ENCODE measurements at regions not wholly inside any gene's neighbourhood (a gene's known extent, or its start where the extent isn't known, plus 50 kb on each side); places are given as distances from the start of the nearest gene placed in this dataset.

DNA sequence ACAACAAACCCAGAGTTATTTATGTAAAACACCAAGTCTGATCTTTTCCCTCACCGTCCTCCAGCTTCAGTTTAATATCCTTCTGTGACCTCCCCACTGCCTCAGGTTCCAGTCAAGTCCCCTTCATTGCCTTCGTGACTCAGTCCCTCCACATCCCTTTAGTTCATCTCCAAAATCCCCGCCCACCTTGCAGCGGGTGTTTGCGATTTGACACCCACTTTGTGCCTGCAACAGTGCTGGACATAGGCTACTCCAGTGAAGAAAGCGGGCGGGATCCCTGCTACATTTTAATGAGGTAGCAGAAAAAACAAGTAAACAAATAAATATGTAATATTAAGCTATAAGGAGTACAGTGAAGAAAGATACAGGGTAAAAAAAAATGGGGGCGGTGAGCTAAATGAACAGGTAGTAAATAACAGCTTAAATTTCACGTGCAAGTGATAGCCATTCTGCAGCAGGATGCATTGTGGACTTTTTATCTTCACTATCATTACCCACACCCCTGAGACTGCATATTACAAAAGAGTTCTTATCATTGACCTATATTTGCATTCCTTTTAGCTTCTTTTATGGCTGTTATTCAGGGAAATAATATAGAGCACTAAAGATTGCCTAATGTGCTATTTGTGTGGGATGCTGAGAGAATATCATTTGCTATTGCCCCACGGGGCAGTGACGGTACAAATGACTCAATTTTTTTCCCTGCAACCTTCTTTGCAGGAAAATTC, 222.8 kb upstream of the NUDT4 start:
- no peak for DNase-seq (ENCODE audit: low read depth in 2 of 2)

DNA sequence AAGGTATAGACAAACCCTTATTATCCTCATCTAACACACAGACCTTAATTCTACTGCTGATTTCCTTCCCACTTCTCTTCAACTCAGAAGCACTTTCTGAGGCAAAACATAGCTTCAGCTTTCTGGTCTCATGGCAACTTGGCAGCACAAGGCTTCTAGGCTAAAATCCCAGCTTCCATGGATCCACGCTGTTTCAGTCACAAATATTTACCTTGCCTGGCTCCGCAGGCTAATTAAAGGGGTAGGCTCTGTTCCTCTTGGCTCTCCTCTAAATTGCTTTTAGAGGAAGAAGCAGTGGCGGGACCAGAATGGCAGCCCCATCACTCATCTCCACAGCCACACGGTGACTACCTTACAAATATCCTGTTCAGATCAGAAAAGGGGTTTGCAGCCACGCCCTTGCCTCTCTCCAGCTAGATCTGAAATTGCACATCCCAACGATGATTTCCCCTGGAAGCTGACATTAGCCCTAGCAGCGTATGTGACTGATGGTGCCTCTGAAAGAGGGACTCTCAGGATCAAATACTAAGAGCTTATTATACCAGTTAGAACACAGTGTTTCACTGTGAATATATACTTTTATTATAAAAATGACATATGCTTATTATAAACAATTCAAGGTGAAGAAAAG, 221.5 kb upstream of the NUDT4 start:
- DNase-seq (ENCODE audit: low read depth in 2 of 2): no peak

DNA sequence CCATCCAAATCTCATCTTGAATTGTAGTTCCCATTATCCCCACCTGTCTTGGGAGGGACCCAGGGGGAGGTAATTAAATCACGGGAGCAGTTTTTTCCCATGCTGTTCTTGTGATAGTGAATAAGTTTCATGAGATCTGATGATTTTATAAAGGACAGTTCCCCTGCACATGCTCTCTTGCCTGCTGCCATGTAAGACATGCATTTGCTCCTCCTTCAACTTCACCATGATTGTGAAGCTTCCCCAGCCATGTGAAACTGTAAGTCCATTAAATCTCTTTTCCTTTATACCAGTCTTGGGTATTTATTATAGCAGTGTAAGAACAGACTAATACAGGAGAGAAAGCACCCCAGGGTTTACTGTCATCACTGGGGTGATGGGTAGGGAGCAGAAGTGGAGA, 220.4 kb upstream of the NUDT4 start:
- DNase-seq (ENCODE audit: low read depth in 2 of 2): no peak

DNA sequence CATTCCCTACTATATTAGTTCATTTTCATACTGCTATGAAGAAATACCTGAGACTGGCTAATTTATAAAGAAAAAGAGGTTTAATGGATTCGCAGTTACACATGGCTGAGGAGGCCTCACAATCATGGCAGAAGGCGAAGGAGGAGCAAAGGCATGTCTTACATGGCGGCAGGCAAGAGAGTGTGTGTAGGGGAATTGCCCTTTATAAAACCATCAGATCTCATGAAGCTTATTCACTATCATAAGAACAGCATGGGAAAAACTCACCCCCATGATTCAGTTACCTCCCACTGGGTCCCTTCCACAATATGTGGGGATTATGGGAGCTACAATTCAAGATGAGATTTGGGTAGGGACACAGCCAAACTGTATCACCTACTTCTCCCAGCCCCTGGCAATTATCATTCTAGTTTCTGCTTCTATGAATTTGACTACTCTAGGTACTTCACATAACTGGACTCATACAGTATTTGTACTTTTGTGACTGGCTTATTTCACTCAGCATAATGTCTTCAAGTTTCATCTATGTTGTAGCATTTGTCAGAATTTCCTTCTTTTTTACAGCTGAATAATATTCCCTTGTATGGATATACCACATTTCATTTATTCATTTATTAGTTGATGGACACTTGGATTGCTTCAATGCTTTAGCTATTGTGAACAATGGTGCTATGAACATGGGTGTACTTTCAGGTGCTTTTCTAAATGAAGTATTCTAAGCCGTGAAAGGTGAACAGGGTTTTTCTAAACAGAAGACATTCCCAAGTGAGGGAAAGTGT, 219.5 kb upstream of the NUDT4 start:
- no peak for DNase-seq (ENCODE audit: low read depth in 2 of 2)

DNA sequence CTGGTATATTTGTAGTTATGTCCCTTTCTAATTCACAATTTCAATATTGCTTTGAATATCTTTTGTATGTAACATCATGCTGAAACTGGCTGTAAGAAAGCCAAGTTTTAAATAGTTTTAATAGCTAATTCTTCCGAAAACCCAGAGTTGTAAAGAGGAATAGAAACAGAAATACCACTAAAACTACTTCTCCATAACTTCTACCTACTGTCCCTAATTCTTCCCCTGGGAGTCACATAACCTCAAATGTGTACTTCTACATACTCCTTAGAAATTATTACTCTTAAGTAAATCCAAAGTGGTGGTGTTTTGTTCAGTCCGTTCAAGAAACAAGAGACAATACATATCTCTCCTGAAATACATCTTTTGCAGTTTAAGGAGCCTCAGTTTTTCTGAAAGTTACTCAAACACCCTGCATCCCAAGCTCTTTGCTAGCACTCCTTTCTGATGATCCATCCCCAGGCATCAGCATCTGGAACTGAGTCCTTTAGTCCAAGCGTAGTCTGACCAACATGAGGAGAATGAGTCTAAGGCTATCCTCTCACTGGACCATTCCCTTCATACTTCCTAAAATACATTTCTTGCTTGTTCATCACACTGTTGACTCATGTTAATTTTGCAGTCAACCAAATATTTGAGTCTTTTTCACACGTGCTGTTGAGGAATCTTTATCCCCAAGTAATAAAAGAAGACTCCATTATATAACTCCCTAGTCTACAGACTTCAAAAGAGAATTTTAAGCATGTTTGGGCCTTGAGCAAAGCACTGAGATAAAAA, 214.3 kb upstream of the NUDT4 start:
- DNase-seq (ENCODE audit: low read depth in 2 of 2): no peak

DNA sequence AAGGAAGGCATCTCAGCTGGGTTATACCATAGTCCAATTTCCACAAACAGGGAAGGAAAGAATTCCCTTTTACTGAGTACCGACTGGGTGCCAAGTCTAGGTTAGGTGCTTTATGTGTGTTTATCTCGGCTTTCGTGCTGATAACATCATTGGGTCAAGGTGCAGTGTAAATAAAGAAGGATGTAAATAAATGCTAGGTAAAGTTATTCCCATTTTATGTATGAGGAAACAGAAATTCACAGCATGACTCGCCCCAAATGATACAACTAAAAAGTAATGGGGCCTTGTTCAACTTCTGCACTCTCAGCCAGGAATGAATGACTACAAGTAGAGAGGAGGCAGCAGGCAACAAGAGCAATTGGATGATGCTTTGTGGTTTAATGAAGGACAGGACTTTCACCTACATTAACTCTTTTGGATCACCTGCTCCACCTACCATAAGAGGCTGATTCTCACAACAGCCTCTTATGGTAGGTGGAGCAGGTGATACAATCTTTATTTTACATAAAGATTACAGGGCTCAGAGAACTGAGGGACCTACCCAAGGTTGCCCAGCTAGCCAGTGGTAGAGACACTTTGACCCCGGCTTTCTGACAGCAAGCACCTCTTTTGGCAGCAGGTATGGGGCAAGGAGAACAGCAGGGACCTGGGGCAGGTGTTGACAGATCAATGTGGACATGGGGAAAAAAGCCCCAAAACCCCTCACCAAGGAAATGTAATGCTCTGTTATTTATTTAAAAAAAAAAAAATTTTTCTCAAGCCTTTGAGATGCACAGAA, 213.4 kb upstream of the NUDT4 start:
- no peak for DNase-seq (ENCODE audit: low read depth in 2 of 2)

DNA sequence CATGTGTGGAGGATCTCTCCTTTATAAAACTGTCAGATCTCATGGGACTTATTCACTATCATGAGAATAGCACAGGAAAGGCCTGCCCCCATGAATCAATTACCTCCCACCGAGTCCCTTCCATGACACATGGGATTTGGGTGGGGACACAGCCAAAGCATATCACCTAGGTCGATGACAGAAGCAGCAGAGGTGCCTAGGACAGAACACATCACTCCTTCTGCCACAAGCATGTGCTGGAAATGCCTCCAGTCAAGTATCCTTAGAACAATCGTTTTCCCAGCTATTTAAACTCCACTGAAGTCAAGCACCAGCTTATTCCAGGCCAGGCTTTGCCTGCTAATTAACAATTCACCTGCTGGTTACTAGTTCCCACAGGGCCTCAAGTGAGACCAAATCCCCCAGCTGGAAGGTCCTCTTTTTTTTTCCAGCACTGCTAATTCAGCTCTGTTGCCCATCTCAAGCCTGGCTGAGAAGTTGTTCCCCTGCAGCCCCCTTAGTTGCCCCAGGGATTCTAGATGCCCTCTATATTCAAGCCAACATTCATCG, 212.3 kb upstream of the NUDT4 start:
- DNase-seq (ENCODE audit: low read depth in 2 of 2): no peak

DNA sequence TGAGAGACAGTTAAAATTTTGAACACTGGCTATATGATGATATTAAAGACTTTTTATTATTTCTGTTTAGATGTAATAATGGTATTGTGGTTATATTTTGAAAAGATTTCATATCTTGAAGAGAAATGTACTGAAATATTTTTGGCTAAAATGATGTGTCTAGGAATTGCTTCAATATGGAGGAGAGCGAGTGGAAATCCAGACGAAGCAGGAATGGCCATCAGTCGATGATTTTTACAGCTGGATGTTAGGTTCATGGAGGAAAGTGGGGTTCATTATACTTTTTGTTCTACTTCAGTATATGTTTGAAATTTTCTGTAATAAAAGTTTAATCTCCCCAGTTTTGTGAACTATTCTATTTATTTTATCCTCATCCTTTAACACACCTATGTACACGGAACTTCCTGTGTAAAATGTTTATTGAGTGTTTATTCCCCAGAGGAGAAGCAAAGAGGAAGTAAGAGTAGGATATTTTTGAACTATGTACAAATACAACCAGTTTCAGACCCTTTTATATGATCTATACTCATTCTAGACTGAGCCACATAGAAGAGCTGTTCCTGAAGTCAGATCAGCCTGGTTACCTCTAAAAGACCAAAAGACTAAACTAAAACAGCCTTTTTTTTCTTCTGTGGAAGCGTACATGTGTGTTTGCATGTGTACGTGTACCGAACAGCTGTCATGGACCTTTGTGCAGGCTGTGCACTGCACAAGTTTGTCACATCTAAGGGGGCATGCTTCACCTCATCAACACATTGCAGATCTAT, 211.0 kb upstream of the NUDT4 start:
- no peak for DNase-seq (ENCODE audit: low read depth in 2 of 2)

DNA sequence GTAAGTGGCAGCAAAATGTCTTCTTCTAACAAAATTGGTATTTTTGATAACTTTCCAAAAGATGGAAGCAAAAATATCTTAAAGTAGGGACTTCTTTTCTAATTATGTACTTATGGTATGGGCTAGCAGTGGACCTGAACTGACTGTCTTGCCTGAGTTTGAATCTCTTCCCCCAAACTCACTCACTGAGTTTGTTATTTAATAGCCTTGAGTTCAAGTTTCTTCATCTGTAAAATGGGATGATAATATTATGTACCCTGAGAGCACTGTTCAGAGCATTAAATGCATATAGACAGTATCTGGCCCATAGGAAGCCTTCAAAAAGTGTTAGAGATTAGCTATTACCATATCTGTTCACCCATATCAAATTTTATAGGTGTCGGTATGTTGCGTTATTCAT, 210.4 kb upstream of the NUDT4 start:
- DNase-seq (ENCODE audit: low read depth in 2 of 2): no peak

DNA sequence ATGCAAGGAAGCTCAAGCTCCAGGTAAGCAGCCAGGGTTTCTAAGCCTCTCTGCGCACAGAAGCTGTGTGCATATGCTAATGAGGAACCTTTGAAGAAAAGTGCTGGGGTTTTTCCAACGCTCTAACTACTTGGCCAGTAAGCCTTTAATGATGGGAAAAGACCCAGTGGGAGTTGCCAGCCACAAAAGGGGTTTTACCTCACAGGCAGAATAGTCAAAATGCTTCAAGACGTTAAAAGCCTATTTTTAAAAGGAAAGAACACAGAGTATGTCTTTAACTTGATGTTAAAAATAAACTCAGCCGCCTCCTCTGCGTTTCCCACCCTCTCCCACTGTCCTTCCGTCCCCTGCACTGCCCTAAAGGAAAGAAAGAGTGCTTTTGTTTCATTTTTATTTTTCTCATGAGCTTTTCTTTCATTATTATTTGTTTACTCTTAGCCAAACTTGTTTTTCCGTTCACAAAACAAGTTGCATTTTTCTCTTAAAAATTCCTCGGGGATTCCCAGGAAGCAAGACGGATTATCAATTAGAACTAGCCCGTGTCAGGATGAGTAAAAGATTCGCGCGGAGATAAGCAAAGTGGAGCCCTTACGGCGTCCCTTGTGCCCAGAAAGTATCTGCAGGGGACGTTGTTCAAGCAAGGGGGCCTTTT, 209.8 kb upstream of the NUDT4 start:
- peak in 1 of 2 donors; percentile 10 for DNase-seq (ENCODE audit: low read depth in 2 of 2)

DNA sequence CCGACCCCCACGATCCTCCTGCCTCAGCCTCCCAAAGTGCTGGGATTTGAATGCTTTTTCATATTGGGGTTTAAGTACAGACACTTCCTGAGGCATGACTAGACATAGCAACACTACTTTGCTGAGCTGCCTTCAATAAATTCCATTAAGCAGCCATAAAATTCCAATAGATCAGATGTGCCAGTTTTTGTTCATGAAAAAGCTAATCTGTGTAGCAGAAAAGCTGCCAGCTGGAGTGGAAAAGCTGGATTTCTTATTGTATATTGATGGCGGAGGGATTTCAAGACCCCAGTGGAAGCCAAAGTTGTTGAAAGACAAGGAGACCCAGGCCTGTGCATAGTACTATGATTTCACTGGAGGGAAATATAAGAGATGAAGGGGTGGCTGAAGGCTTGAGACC, 209.0 kb upstream of the NUDT4 start:
- DNase-seq (ENCODE audit: low read depth in 2 of 2): no peak

DNA sequence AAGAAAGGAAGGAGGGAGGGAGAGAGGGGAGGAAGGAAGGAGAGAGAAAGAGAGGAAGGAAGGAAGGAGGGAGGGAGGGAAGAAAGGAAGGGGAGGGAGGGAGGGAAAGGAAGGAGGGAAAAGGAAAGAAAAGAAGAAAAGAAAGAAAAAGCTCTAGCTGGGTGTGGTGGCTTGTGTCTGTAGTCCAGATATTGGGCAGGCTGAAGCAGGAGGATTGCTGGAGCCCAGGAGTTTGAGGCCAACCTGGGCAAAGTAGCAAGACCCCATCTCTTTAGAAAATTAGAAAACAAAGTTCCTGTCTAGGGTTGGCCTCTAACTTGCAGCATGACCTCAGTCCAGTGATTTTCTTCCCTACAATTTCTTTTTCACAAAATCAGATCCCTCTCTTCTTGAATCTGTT, 208.2 kb upstream of the NUDT4 start:
- no peak for DNase-seq (ENCODE audit: low read depth in 2 of 2)

DNA sequence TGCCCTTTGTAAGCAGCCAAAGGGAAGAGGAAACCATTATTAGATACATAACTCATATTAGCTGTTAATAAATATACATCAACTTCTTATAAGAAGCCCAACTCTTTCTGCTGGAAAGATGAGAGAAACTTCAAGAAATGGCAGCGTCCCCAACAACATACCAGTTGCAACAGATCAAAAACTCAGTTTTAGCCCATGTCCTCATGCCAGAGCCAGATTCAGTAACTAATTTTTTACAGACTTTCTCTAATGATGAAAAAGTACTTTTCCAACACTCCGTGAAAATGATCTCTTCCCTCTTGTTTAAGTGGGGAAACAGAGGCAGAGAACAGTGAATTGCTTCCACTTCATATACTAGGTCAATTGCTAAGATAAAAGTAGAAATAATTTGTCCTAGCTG, 206.8 kb upstream of the NUDT4 start:
- DNase-seq (ENCODE audit: low read depth in 2 of 2): no peak

DNA sequence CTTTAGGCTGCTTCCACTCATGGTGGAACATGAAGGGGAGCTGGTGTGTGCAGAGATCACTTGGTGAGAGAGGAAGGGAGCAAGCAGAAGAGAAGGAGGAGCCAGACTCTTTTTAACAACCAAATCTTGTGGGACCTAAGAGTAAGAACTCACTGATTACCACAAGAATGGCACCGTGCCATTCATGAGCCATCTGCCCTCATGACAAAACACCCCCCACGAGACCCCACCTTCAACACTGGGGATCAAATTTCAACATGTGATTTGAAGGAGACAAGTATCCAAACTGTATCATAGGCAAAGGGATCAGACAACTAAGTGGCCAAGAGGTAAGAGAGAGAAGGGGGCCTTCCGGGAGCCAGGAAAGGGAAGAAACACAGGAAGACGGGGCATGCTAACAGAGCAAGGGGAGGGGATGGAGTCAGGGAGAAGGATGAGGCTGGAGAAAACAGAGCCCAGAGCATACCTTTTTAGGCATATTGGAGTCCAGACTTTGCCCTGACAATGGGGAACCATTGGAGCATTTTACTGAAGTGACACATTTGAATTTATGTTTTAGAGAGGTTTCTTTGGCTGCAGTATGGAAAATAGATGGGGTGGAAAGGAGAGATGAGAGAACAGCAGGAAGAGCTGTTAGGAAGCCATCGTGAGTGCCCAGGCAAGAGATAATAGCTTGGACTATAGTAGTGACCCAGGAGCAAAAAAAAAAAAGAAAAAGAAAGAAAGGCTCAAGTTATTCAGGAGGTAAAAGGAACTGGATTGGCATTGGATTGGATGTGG, 204.4 kb upstream of the NUDT4 start:
- DNase-seq (ENCODE audit: low read depth in 2 of 2): no peak

DNA sequence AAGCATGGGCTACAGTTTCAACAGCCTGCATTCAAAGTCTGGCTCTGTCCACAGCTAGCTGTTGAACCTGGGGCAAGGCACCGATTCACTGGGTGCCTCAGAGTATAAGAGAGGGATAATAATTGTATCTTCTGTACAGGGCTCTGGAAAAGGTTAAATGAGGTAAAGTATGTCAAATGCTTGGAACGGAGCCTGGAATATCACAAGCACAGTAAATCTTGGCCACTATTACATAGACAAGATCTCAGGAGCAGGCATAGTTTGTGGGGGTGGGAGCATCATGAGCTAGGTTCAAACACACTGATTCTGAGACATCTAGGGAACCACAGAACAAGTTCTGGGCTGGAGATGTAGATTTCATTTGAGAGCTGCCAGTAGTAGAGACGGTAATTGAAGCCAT, 203.7 kb upstream of the NUDT4 start:
- DNase-seq (ENCODE audit: low read depth in 2 of 2): no peak

DNA sequence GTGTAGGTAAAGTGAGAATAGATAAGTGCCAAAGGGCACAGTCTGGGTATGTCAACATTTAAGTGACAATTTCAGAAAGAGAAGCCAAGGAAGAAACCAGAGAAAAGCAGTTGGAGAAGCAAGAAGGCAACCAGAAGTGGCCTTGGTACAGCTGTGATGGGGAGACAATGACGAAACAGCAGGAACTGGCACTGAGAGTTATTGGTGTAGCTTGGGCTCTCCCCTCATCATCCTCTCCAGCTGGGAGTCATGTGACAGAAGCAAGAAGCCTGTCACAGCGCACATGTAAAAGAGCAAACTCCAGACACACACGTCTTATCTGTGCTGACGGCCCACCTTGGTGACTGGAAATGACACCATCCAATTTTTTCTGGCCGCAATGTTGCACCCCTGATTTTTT, 203.3 kb upstream of the NUDT4 start:
- no peak for DNase-seq (ENCODE audit: low read depth in 2 of 2)

DNA sequence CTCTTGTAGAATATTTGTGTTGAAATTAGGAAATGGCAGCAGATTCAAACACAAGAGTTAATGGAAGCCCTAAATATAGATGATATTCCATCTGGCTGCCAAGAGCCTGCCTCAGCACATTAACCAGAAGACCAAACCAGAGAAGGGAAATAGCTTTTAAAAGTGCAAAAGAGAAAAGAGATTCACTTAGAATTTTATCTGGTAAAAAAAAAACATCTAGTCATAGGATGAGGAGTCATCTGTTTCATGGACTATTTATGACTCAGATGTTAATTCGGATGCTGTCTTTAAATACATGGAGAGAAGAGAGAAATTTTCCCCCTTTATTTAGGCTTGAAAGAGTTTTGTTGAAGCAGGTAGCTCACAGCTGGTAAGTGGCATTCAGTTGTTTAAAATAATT, 201.6 kb upstream of the NUDT4 start:
- DNase-seq (ENCODE audit: low read depth in 2 of 2): no peak

DNA sequence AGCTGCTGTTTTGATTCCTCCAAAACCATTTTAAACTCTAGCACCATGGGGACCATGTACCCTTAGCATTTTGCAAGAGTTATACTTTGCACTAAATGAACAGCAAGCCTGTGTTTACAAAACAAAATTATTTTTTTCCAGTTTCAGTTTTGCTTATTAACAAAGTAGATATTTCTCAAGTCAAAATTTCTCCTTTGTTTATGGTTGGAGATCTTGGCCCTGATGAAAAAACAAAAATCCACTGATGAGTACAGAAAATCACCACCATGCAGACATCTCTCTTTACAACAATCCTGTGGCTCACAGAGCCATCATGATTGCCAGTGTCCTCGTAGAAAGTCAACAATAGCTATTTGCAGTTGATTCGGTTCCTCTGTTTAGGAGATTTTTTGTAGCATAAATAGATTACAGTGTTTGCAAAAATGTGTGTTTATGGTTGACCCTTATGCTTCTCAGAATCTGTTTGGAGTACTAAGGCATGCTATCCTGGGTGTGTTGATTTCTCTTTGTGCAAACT, 201.1 kb upstream of the NUDT4 start:
- no peak for DNase-seq (ENCODE audit: low read depth in 2 of 2)

Data from activated CD4-positive, alpha-beta T cell treated with anti-CD3 and anti-CD28 coated beads for 24 hours (primary cell).